Parathyroid adenoma (tissue), 2 donors: ENCODE measurements at regions not wholly inside any gene's neighbourhood (a gene's known extent, or its start where the extent isn't known, plus 50 kb on each side); places are given as distances from the start of the nearest gene placed in this dataset.

Experiments
- H2AFZ ChIP-seq: fragments of 300-600 bp; sonication (generic); one replicate; pipeline ENCODE4 v1.7.0; 2017; ENCODE audit warnings: antibody characterized with exemption, mild to moderate bottlenecking
- H3K27ac ChIP-seq: fragments of 300-600 bp; sonication (generic); one replicate; pipeline ENCODE4 v1.7.0; 2017
- H3K27me3 ChIP-seq: fragments of 300-600 bp; sonication (generic); one replicate; pipeline ENCODE4 v1.7.0; 2017; ENCODE audit warnings: low read length; ENCODE audit not compliant: control insufficient read depth, insufficient read depth
- H3K36me3 ChIP-seq: fragments of 300-600 bp; sonication (generic); one replicate; pipeline ENCODE4 v1.7.0; 2017; ENCODE audit warnings: low read length; ENCODE audit not compliant: control insufficient read depth, insufficient read depth
- H3K4me1 ChIP-seq: fragments of 300-600 bp; sonication (generic); one replicate; pipeline ENCODE4 v1.7.0; 2017; ENCODE audit warnings: control low read depth
- H3K4me2 ChIP-seq: fragments of 300-600 bp; sonication (generic); one replicate; pipeline ENCODE4 v1.7.0; 2017; ENCODE audit warnings: low read length
- H3K4me3 ChIP-seq: fragments of 300-600 bp; sonication (generic); one replicate; pipeline ENCODE4 v1.7.0; 2017; ENCODE audit warnings: low read depth, low read length
- H3K79me2 ChIP-seq: fragments of 300-600 bp; sonication (generic); one replicate; pipeline ENCODE4 v1.7.0; 2017; ENCODE audit warnings: control low read depth
- H3K9ac ChIP-seq: fragments of 300-600 bp; sonication (generic); one replicate; pipeline ENCODE4 v1.7.0; 2017; ENCODE audit warnings: mild to moderate bottlenecking
- H3K9me3 ChIP-seq: fragments of 300-600 bp; sonication (generic); one replicate; pipeline ENCODE4 v1.7.0; 2017; ENCODE audit warnings: low read length; ENCODE audit not compliant: control insufficient read depth
- TF ChIP-seq, protein P1 (sequence below): fragments of 300-600 bp; sonication (generic); IDR thresholded peaks from one replicate; pipeline ENCODE4 v1.7.0; 2017; ENCODE audit warnings: antibody characterized with exemption, mild to moderate bottlenecking
- donor health status: primary hyperparathyroidism.

DNA sequence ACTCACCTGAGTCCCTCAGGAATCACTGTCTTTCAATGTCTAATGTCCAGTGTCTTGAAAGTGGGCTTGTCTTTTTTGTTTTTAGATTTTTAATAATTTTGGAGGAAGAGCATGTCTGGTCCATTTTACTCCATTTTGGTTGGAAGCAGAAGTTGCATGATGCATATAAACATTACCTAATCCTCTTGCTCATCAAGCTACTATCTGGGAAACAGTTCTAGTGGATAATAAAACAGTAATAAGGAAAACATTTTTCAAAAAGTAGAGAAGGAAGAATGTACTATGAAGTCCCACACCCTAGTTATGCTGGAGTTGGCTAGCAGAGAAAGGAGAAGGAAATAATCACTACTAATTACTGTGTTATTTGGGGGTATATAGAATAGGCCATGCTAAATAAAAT lies 263.7 kb downstream of the ETAA1 start:
- Histone ChIP-seq H3K9me3 (no peaks in the 10 kb centered on the region), H3K9ac (no peak overlapping the region), H3K4me3 (no peak overlapping the region), H3K27ac (no peak overlapping the region), H3K27me3 (no peaks in the 10 kb centered on the region), H3K4me2 (no peak overlapping the region), H3K36me3 (no peaks in the 10 kb centered on the region), H3K79me2 (no peaks in the 10 kb centered on the region), H3K4me1 (no peaks in the 10 kb centered on the region), H2AFZ (no peak overlapping the region)
- TF ChIP-seq, protein P1, sequence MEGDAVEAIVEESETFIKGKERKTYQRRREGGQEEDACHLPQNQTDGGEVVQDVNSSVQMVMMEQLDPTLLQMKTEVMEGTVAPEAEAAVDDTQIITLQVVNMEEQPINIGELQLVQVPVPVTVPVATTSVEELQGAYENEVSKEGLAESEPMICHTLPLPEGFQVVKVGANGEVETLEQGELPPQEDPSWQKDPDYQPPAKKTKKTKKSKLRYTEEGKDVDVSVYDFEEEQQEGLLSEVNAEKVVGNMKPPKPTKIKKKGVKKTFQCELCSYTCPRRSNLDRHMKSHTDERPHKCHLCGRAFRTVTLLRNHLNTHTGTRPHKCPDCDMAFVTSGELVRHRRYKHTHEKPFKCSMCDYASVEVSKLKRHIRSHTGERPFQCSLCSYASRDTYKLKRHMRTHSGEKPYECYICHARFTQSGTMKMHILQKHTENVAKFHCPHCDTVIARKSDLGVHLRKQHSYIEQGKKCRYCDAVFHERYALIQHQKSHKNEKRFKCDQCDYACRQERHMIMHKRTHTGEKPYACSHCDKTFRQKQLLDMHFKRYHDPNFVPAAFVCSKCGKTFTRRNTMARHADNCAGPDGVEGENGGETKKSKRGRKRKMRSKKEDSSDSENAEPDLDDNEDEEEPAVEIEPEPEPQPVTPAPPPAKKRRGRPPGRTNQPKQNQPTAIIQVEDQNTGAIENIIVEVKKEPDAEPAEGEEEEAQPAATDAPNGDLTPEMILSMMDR, result no peak

DNA sequence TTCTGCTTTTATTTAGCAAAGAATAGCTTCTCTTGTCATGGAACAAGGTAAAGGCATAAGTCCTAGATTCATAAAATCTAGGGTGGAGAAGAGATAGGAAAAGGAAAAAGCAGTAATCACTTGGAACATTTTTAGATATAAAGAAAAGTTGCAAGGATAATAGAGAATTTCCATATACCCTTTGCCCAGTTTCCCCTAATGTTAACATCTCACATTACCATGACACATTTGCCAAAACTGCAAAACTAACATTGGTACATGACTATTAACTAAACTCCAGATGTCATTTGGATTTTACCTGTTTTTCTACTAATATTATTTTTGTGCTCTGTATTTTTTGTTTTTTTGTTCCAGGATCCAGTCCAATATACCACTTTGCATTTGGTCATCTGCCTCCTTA lies 265.1 kb downstream of the ETAA1 start:
- H3K9me3 ChIP-seq, result no peaks in the 10 kb centered on the region
- H3K79me2 ChIP-seq, result no peaks in the 10 kb centered on the region
- no peaks in the 10 kb centered on the region for H3K4me1 ChIP-seq

DNA sequence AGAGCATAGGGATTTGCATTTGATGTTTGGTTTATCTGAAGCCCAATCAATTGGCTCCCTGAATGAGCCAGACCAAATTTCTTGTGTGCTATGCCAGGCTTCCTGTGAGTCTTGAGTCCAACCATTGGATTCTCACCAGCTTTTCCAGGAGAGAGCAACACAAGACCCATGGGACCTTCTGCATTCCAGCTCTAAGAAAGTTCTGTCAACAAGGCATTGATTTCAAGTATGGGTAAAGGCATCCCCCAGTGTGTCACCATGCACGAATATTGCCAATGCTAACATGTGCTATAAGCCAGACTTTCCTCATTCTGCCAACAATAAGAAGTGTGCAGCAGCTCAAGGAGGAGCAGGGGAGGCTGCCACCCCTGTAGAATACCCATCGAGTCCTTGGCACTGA lies 266.6 kb downstream of the ETAA1 start:
- Histone ChIP-seq H3K4me2 (no peak overlapping the region), H3K79me2 (no peaks in the 10 kb centered on the region), H3K27ac (no peak overlapping the region), H3K9me3 (no peaks in the 10 kb centered on the region), H3K4me3 (no peak overlapping the region), H3K4me1 (no peaks in the 10 kb centered on the region), H2AFZ (no peak overlapping the region), H3K36me3 (no peaks in the 10 kb centered on the region), H3K27me3 (no peaks in the 10 kb centered on the region), H3K9ac (no peak overlapping the region)
- TF ChIP-seq, protein P1, result no peak

More for the DNA sequence above, 265.1 kb downstream of the ETAA1 start:
- Histone ChIP-seq H3K9ac (no peak overlapping the region), H3K4me3 (no peak overlapping the region), H2AFZ (no peak overlapping the region), H3K27ac (no peak overlapping the region), H3K4me2 (no peak overlapping the region), H3K27me3 (no peaks in the 10 kb centered on the region), H3K36me3 (no peaks in the 10 kb centered on the region)
- TF ChIP-seq, protein P1, result no peak

DNA sequence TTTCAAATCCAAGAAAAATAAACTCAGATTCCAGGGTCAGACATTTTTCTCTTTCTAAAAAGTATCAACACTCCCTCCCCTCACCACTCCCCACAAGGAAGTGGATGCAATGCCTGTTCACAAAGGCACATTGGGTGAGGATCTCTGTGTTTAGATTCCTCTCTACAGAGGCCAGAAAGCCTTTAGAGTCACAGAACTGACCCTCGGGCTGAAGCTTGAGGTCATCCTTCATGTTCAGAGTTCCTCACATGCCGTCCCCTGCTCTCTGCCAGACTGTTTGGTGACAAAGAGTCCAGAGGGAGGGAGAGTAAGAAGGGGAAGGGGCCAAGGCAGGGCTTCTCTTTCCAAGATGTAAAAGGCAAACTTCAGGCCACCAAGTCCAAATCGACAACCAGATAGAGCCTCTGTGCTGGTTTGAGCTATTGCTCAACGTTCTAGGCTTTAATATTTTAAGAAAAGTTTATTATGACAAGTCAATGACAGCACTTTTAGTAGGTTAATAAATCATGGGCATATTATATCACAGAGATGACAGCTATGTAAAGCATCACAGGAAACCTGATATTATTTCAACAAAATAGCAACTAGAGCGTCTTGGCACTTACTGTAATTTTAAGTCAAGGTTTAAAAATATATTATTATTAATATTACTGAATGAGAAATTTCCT lies 269.4 kb downstream of the ETAA1 start:
- Histone ChIP-seq H3K9me3 (no peaks in the 10 kb centered on the region), H3K79me2 (no peaks in the 10 kb centered on the region), H2AFZ (no peak overlapping the region), H3K27me3 (no peaks in the 10 kb centered on the region), H3K4me3 (no peak overlapping the region), H3K9ac (no peak overlapping the region), H3K36me3 (no peaks in the 10 kb centered on the region), H3K27ac (no peak overlapping the region), H3K4me1 (no peaks in the 10 kb centered on the region), H3K4me2 (no peak overlapping the region)
- TF ChIP-seq, protein P1, result no peak
